GM12865 (cell line): ENCODE measurements at regions not wholly inside any gene's neighbourhood (a gene's known extent, or its start where the extent isn't known, plus 50 kb on each side); places are given as distances from the start of the nearest gene placed in this dataset.
"Not testable (repeated sequence)": the region's sequence is repeated elsewhere in the genome, so short reads cannot be mapped to it uniquely, and the experiment has no call there.

ENCODE experiments used
- DNase-seq: peaks from one replicate; pipeline ENCODE4 v3.0.0; 2010; ENCODE audit warnings: low read depth
- H3K4me3 ChIP-seq: 2 replicates; pipeline ENCODE4 v1.5.1; 2011; ENCODE audit warnings: mild to moderate bottlenecking, low read depth, low read length, control low read depth
- TF ChIP-seq, protein P1 (sequence below): IDR thresholded peaks from 2 replicates; pipeline ENCODE4 v1.5.1; 2011; ENCODE audit warnings: low read length, control low read depth, low read depth, inconsistent platforms; ENCODE audit not compliant: insufficient read depth; ENCODE audit errors: missing control alignments

GRCh38 chr2:150679456-150680120, 192.1 kb upstream of the RND3 start:
- no peak overlapping the region for H3K4me3 ChIP-seq
- DNase-seq = no peak
- TF ChIP-seq, protein P1, sequence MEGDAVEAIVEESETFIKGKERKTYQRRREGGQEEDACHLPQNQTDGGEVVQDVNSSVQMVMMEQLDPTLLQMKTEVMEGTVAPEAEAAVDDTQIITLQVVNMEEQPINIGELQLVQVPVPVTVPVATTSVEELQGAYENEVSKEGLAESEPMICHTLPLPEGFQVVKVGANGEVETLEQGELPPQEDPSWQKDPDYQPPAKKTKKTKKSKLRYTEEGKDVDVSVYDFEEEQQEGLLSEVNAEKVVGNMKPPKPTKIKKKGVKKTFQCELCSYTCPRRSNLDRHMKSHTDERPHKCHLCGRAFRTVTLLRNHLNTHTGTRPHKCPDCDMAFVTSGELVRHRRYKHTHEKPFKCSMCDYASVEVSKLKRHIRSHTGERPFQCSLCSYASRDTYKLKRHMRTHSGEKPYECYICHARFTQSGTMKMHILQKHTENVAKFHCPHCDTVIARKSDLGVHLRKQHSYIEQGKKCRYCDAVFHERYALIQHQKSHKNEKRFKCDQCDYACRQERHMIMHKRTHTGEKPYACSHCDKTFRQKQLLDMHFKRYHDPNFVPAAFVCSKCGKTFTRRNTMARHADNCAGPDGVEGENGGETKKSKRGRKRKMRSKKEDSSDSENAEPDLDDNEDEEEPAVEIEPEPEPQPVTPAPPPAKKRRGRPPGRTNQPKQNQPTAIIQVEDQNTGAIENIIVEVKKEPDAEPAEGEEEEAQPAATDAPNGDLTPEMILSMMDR = no peak

GRCh38 chr2:150677551-150677950, 190.1 kb upstream of the RND3 start:
- H3K4me3 ChIP-seq = no peak overlapping the region
- TF ChIP-seq, protein P1 = no peak
- no peak for DNase-seq

GRCh38 chr2:150676747-150677383, 189.4 kb upstream of the RND3 start:
- H3K4me3 ChIP-seq = no peak overlapping the region
- TF ChIP-seq, protein P1 = no peak
- DNase-seq = no peak

DNA sequence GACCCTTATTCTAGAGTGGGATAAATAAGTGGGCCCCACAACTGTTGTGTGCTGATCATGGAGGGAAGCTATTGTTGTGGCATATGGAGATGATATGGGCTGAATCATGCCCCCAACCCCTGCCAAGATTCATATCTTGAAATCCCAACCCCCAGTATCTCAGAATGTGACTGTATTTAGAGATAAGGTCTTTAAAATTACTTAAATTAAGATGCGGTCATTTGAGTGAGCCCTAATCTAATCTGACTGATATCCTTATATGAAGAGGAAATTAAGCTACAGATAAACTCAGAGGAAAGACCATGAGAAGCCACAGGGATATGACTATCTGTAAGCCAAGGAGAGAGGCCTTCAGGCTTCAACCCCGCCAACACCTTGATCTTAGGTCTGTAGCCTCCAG, 188.3 kb upstream of the RND3 start:
- no peak overlapping the region for H3K4me3 ChIP-seq
- TF ChIP-seq, protein P1 = no peak
- no peak for DNase-seq

DNA sequence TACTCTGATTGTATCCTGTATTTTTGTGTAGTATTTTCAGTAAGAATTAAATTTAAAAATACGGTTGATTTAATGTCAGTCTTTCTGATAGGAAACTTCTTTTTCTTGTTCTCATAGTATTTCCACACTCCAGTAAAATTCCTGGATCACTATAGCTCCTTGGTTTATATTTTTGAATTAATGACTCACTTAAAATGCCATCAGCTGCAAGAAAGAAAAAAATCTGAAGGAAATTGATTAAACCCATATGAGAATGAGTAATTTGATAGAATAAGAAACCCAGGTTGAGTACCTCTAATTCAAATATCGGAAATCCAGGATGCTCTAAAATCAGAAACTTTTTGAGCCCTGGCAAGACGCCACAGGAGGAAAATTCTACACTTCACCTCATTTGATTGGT, 186.8 kb upstream of the RND3 start:
- no peak overlapping the region for H3K4me3 ChIP-seq
- DNase-seq = no peak
- TF ChIP-seq, protein P1 = no peak

GRCh38 chr2:150672311-150672710, 184.8 kb upstream of the RND3 start:
- TF ChIP-seq, protein P1 = no peak
- no peak overlapping the region for H3K4me3 ChIP-seq
- no peak for DNase-seq

DNA sequence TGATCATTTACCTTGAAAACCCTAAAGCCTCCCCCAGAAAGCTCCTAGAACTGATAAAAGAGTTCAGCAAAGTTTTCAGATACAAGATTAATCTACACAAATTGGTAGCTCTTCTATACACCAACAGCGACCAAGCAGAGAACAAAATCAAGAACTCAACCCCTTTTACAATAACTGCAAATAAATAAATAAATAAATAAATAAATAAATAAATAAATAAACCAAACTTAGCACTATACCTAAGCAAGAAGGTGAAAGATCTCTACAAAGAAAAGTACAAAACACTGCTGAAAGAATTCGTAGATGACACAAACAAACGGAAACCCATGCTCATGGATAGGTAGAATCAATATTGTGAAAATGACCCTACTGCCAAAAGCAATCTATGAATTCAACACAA, 182.0 kb upstream of the RND3 start:
- DNase-seq = no peak
- TF ChIP-seq, protein P1 = no peak
- no peak overlapping the region for H3K4me3 ChIP-seq

DNA sequence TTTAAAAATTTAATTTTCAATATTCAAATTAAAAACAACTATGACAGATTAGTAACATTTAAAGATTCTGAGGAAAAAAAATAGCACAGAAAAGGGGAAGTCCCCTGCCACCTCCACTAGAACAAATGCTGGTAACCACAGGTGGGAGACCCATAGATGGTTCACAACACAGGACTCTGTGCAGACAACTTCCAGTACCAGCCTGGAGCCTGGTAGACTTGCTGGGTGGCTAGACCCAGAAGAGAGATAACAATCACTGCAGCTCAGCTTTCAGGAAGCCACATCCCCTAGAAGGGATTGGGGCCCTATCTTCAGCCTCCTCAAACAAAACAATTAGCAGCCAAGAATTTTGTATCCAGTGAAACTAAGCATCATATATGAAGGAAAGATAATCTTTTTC, 179.6 kb upstream of the RND3 start:
- DNase-seq, H3K4me3 ChIP-seq: not testable (repeated sequence)
